ENCODE measurements at regions not wholly inside any gene's neighbourhood (a gene's known extent, or its start where the extent isn't known, plus 50 kb on each side); places are given as distances from the start of the nearest gene placed in this dataset.

DNA sequence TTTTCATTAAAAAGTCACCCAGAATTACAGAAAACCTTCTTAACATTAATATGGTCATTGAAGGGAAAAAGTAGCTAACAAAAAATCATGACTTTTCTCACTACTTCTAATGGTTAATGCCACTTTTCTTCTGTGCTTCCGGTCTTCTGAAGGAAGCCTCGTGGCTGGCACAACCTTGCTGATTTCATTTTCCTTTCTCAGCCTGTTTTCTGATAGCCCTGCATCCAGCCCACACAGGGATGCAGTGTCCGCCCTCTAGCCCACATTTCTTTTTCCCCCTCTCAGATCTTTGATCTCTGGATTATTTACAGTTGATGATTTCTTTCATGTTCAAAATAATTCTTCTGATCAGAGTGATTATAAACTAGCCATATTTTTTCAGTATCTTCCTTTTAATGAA lies 655.4 kb upstream of the EPHA7 start:
- TF ChIP-seq, protein P1, sequence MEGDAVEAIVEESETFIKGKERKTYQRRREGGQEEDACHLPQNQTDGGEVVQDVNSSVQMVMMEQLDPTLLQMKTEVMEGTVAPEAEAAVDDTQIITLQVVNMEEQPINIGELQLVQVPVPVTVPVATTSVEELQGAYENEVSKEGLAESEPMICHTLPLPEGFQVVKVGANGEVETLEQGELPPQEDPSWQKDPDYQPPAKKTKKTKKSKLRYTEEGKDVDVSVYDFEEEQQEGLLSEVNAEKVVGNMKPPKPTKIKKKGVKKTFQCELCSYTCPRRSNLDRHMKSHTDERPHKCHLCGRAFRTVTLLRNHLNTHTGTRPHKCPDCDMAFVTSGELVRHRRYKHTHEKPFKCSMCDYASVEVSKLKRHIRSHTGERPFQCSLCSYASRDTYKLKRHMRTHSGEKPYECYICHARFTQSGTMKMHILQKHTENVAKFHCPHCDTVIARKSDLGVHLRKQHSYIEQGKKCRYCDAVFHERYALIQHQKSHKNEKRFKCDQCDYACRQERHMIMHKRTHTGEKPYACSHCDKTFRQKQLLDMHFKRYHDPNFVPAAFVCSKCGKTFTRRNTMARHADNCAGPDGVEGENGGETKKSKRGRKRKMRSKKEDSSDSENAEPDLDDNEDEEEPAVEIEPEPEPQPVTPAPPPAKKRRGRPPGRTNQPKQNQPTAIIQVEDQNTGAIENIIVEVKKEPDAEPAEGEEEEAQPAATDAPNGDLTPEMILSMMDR (IDR thresholded peaks at IDR 0.05), result no peak
- no peak for TF ChIP-seq POLR2A (IDR thresholded peaks at IDR 0.05)

Measured in right lobe of liver (tissue), 4 donors.